HEK293 (cell line): ENCODE measurements at regions not wholly inside any gene's neighbourhood (a gene's known extent, or its start where the extent isn't known, plus 50 kb on each side); places are given as distances from the start of the nearest gene placed in this dataset.

Source experiments
- CTCF ChIA-PET: fragments of 350-600 bp; formaldehyde crosslinking; extraction: SDS; loops from one replicate; lab custom pipeline; 2021; ENCODE audit warnings: antibody characterized with exemption; lab: Yijun Ruan, JAX
- POLR2A ChIA-PET: fragments of 300-600 bp; formaldehyde crosslinking; extraction: SDS; loops from one replicate; lab custom pipeline; 2020; ENCODE audit warnings: antibody characterized with exemption, inconsistent platforms; lab: Yijun Ruan, JAX
- H3K27ac ChIP-seq: fragments of 200-500 bp; sonication (Bioruptor generic); 2 replicates; pipeline ENCODE4 v1.5.1; 2014; ENCODE audit warnings: low read depth, low read length, control low read depth, inconsistent platforms; ENCODE audit errors: extremely low read depth
- H3K36me3 ChIP-seq, 2 experiments: fragments of 200-500 bp in 1 of 2; sonication (Bioruptor generic) in 1 of 2; 1 replicate in 1 of 2; 2 replicates in 1 of 2; pipeline ENCODE4 v1.5.1; 2014 to 2017; ENCODE audit warnings: inconsistent platforms in 2 of 2, low read length in 2 of 2; ENCODE audit not compliant: control insufficient read depth in 2 of 2, insufficient read depth in 1 of 2
- H3K4me1 ChIP-seq: fragments of 200-500 bp; sonication (Bioruptor generic); 2 replicates; pipeline ENCODE4 v1.5.1; 2014; ENCODE audit warnings: mild to moderate bottlenecking, low read length, inconsistent platforms; ENCODE audit not compliant: control insufficient read depth, insufficient read depth
- H3K4me3 ChIP-seq: 2 replicates; pipeline ENCODE4 v1.5.1; 2011; ENCODE audit warnings: low read depth, mild to moderate bottlenecking, control low read depth, low read length, moderate library complexity
- H3K9me3 ChIP-seq: fragments of 200-500 bp; sonication (Bioruptor generic); 2 replicates; pipeline ENCODE4 v1.5.1; 2014; ENCODE audit warnings: low read depth, low read length, inconsistent platforms; ENCODE audit not compliant: control insufficient read depth, insufficient read depth
- HOXD13 ChIP-seq: sonication (generic); formaldehyde crosslinking; IDR thresholded peaks from 2 replicates; pipeline ENCODE4 v1.8.0; 2022; ENCODE audit warnings: missing genetic modification reagents, borderline replicate concordance
- ZBTB17 ChIP-seq: fragments of 450-650 bp; formaldehyde crosslinking; IDR thresholded peaks from 2 replicates; pipeline ENCODE4 v1.5.1; 2016; ENCODE audit warnings: missing biosample characterization, missing genetic modification characterization
- ZFHX2 ChIP-seq: fragments of 450-650 bp; formaldehyde crosslinking; conservative IDR thresholded peaks from 2 replicates; pipeline ENCODE4 v1.5.1; 2016; ENCODE audit warnings: missing biosample characterization, missing genetic modification characterization
- ZNF2 ChIP-seq: fragments of 450-650 bp; formaldehyde crosslinking; IDR thresholded peaks from 2 replicates; pipeline ENCODE4 v1.5.1; 2016; ENCODE audit warnings: missing biosample characterization, missing genetic modification characterization
- ZNF24 ChIP-seq: fragments of 450-650 bp; formaldehyde crosslinking; IDR thresholded peaks from 2 replicates; pipeline ENCODE4 v1.5.1; 2016; ENCODE audit warnings: missing biosample characterization, missing genetic modification characterization
- ZNF292 ChIP-seq: fragments of 450-650 bp; formaldehyde crosslinking; IDR thresholded peaks from 2 replicates; pipeline ENCODE4 v1.5.1; 2016; ENCODE audit warnings: low read depth, missing biosample characterization, missing genetic modification characterization, borderline replicate concordance
- ZNF335 ChIP-seq: fragments of 450-650 bp; formaldehyde crosslinking; conservative IDR thresholded peaks from 2 replicates; pipeline ENCODE4 v1.5.1; 2016; ENCODE audit warnings: missing biosample characterization, missing genetic modification characterization
- ZNF366 ChIP-seq: fragments of 450-650 bp; formaldehyde crosslinking; conservative IDR thresholded peaks from 2 replicates; pipeline ENCODE4 v1.5.1; 2016; ENCODE audit warnings: missing biosample characterization, missing genetic modification characterization
- ZNF394 ChIP-seq: fragments of 450-650 bp; formaldehyde crosslinking; IDR thresholded peaks from 2 replicates; pipeline ENCODE4 v1.5.1; 2016; ENCODE audit warnings: missing biosample characterization, missing genetic modification characterization, mild to moderate bottlenecking, moderate library complexity, borderline replicate concordance
- ZNF433 ChIP-seq: fragments of 450-650 bp; formaldehyde crosslinking; IDR thresholded peaks from 2 replicates; pipeline ENCODE4 v1.5.1; 2016; ENCODE audit warnings: missing biosample characterization, missing genetic modification characterization, low read depth
- ZNF677 ChIP-seq: fragments of 450-650 bp; IDR thresholded peaks from 2 replicates; pipeline ENCODE4 v1.5.0; 2018; ENCODE audit warnings: missing biosample characterization, mild to moderate bottlenecking, missing genetic modification characterization, moderate library complexity
- ZNF707 ChIP-seq: fragments of 450-650 bp; formaldehyde crosslinking; IDR thresholded peaks from 2 replicates; pipeline ENCODE4 v1.5.1; 2016; ENCODE audit warnings: missing biosample characterization, missing genetic modification characterization
- TF ChIP-seq, protein P1 (sequence below): fragments of 450-650 bp; formaldehyde crosslinking; IDR thresholded peaks from 2 replicates; pipeline ENCODE4 v1.5.1; 2016; ENCODE audit warnings: missing biosample characterization, missing genetic modification characterization
- TF ChIP-seq, protein P2 (sequence below): fragments of 450-650 bp; formaldehyde crosslinking; IDR thresholded peaks from 2 replicates; pipeline ENCODE4 v1.5.1; 2017; ENCODE audit warnings: missing biosample characterization, missing genetic modification characterization
- TF ChIP-seq, protein P3 (sequence below): fragments of 450-650 bp; formaldehyde crosslinking; IDR thresholded peaks from 2 replicates; pipeline ENCODE4 v1.5.1; 2016; ENCODE audit warnings: missing biosample characterization, missing genetic modification characterization
- TF ChIP-seq, protein P4 (sequence below): fragments of 450-650 bp; formaldehyde crosslinking; IDR thresholded peaks from 2 replicates; pipeline ENCODE4 v1.5.0; 2017; ENCODE audit warnings: missing biosample characterization, missing genetic modification characterization, borderline replicate concordance

GRCh38 chr12:115570069-115570777 is 707.3 kb downstream of the MED13L start:
- Histone ChIP-seq H3K4me3 (peak overlapping the region; percentile 28), H3K4me1 (no peaks in the 10 kb centered on the region)
- peak; percentile 83 for TF ChIP-seq ZNF335 (tag by site-specific recombination)
- TF ChIP-seq ZNF24 (tag by site-specific recombination): peak; percentile 92
- TF ChIP-seq, protein P1, sequence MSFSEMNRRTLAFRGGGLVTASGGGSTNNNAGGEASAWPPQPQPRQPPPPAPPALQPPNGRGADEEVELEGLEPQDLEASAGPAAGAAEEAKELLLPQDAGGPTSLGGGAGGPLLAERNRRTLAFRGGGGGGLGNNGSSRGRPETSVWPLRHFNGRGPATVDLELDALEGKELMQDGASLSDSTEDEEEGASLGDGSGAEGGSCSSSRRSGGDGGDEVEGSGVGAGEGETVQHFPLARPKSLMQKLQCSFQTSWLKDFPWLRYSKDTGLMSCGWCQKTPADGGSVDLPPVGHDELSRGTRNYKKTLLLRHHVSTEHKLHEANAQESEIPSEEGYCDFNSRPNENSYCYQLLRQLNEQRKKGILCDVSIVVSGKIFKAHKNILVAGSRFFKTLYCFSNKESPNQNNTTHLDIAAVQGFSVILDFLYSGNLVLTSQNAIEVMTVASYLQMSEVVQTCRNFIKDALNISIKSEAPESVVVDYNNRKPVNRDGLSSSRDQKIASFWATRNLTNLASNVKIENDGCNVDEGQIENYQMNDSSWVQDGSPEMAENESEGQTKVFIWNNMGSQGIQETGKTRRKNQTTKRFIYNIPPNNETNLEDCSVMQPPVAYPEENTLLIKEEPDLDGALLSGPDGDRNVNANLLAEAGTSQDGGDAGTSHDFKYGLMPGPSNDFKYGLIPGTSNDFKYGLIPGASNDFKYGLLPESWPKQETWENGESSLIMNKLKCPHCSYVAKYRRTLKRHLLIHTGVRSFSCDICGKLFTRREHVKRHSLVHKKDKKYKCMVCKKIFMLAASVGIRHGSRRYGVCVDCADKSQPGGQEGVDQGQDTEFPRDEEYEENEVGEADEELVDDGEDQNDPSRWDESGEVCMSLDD (tag by site-specific recombination): no peak
- TF ChIP-seq, protein P2, sequence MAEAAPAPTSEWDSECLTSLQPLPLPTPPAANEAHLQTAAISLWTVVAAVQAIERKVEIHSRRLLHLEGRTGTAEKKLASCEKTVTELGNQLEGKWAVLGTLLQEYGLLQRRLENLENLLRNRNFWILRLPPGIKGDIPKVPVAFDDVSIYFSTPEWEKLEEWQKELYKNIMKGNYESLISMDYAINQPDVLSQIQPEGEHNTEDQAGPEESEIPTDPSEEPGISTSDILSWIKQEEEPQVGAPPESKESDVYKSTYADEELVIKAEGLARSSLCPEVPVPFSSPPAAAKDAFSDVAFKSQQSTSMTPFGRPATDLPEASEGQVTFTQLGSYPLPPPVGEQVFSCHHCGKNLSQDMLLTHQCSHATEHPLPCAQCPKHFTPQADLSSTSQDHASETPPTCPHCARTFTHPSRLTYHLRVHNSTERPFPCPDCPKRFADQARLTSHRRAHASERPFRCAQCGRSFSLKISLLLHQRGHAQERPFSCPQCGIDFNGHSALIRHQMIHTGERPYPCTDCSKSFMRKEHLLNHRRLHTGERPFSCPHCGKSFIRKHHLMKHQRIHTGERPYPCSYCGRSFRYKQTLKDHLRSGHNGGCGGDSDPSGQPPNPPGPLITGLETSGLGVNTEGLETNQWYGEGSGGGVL (tag by site-specific recombination): peak; percentile 28; the same call in 1 of the 2 replicates
- no peak for TF ChIP-seq ZNF707 (tag by site-specific recombination)
- TF ChIP-seq ZNF394 (tag by site-specific recombination): no peak
- TF ChIP-seq, protein P3, sequence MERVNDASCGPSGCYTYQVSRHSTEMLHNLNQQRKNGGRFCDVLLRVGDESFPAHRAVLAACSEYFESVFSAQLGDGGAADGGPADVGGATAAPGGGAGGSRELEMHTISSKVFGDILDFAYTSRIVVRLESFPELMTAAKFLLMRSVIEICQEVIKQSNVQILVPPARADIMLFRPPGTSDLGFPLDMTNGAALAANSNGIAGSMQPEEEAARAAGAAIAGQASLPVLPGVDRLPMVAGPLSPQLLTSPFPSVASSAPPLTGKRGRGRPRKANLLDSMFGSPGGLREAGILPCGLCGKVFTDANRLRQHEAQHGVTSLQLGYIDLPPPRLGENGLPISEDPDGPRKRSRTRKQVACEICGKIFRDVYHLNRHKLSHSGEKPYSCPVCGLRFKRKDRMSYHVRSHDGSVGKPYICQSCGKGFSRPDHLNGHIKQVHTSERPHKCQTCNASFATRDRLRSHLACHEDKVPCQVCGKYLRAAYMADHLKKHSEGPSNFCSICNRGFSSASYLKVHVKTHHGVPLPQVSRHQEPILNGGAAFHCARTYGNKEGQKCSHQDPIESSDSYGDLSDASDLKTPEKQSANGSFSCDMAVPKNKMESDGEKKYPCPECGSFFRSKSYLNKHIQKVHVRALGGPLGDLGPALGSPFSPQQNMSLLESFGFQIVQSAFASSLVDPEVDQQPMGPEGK (tag by site-specific recombination): 0 out of 2 replicates have a peak, but pooled peaks have one; percentile 30
- TF ChIP-seq, all 188 proteins: peak for 4
- CTCF ChIA-PET: interaction anchor here (0.7 to 0.9 kb wide), 3 partner anchors 9 to 367 kb away, joined by 4 to 6 read pairs (median 5); no protein-coding TSS in a partner anchor
- POLR2A ChIA-PET: no interaction called here
- Histone ChIP-seq H3K27ac (no peak overlapping the region), H3K9me3 (no peaks in the 10 kb centered on the region), H3K36me3 (no peaks in the 10 kb centered on the region)

GRCh38 chr12:115569345-115570068 is 708.0 kb downstream of the MED13L start:
- no peak overlapping the region for H3K4me3 ChIP-seq
- no peak for TF ChIP-seq ZBTB17
- no peak for TF ChIP-seq ZNF2
- TF ChIP-seq ZNF366 (tag by site-specific recombination): no peak
- TF ChIP-seq ZFHX2 (tag by site-specific recombination): no peak
- TF ChIP-seq ZNF677 (tag by site-specific recombination): no peak
- no peak for TF ChIP-seq ZNF433 (tag by site-specific recombination)
- no peak for TF ChIP-seq HOXD13
- TF ChIP-seq, protein P4, sequence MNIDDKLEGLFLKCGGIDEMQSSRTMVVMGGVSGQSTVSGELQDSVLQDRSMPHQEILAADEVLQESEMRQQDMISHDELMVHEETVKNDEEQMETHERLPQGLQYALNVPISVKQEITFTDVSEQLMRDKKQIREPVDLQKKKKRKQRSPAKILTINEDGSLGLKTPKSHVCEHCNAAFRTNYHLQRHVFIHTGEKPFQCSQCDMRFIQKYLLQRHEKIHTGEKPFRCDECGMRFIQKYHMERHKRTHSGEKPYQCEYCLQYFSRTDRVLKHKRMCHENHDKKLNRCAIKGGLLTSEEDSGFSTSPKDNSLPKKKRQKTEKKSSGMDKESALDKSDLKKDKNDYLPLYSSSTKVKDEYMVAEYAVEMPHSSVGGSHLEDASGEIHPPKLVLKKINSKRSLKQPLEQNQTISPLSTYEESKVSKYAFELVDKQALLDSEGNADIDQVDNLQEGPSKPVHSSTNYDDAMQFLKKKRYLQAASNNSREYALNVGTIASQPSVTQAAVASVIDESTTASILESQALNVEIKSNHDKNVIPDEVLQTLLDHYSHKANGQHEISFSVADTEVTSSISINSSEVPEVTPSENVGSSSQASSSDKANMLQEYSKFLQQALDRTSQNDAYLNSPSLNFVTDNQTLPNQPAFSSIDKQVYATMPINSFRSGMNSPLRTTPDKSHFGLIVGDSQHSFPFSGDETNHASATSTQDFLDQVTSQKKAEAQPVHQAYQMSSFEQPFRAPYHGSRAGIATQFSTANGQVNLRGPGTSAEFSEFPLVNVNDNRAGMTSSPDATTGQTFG (tag by site-specific recombination): no peak
- no peak for TF ChIP-seq ZNF292 (tag by site-specific recombination)
- TF ChIP-seq, all 188 proteins: peak for 0
- H3K27ac ChIP-seq: no peak overlapping the region
- ChIA-PET POLR2A (no interaction called here), CTCF (interaction anchor here (0.7 kb wide), 1 partner anchor 368 kb away, joined by 6 read pairs; no protein-coding TSS in a partner anchor)
- H3K9me3 ChIP-seq: no peaks in the 10 kb centered on the region
- H3K4me1 ChIP-seq: no peaks in the 10 kb centered on the region
- H3K36me3 ChIP-seq: no peaks in the 10 kb centered on the region
